ENCODE measurements at regions not wholly inside any gene's neighbourhood (a gene's known extent, or its start where the extent isn't known, plus 50 kb on each side); places are given as distances from the start of the nearest gene placed in this dataset.

- TF ChIP-seq CHD7 (IDR thresholded peaks at IDR 0.05; ENCODE audit: insufficient replicate concordance, low read length) (no peak), TCF12 (IDR thresholded peaks at IDR 0.05; ENCODE audit: low read depth, low read length) (no peak), SUZ12 (IDR thresholded peaks at IDR 0.05; ENCODE audit: low read length) (no peak), PHF8 (conservative IDR thresholded peaks at IDR 0.05; ENCODE audit: low read depth, low read length) (no peak), RNF2 (IDR thresholded peaks at IDR 0.05; ENCODE audit: borderline replicate concordance, low read depth, low read length, missing control alignments, poor library complexity, severe bottlenecking) (no peak), RFX5 (IDR thresholded peaks at IDR 0.05; ENCODE audit: borderline replicate concordance, low read depth, low read length) (no peak), NRF1 (IDR thresholded peaks at IDR 0.05; ENCODE audit: low read depth, low read length) (no peak), EZH2 (IDR thresholded peaks at IDR 0.05; ENCODE audit: low read depth, low read length, severe bottlenecking) (no peak), ATF2 (IDR thresholded peaks at IDR 0.05; ENCODE audit: low read length) (no peak), BRCA1 (IDR thresholded peaks at IDR 0.05; ENCODE audit: low read depth, low read length) (no peak)
Measured at GRCh38 chr4:42733380-42733779, 76.5 kb upstream of the ATP8A1 start (continued).
